ENCODE measurements at regions not wholly inside any gene's neighbourhood (a gene's known extent, or its start where the extent isn't known, plus 50 kb on each side); places are given as distances from the start of the nearest gene placed in this dataset.

DNA sequence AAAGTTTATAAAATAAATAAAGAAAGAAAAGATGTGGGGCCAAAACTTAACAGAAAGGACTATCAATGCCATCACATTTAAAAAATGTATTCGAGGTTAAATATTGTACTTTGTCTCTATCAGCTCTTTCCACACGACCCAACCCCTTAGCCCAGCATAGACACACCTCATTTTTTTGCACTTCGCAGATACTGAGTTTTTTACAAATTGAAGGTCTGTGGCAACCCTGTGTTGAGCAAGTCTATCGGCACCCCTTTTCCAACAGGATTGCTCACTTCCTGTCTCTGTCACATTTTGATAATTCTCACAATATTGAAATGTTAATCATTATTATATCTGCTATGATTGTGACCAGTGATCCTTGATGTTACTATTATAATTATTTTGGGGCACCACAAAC, 151.6 kb upstream of the TBX20 start:
- Histone ChIP-seq H4K20me1 (ENCODE audit: insufficient read depth) (no peaks in the 10 kb centered on the region), H3K9me2 (ENCODE audit: insufficient read depth, low read length) (no peaks in the 10 kb centered on the region), H3K36me3 (ENCODE audit: insufficient read depth, low read length) (no peaks in the 10 kb centered on the region), H3K9ac (ENCODE audit: low read length) (no peak overlapping the region), H3K4me2 (ENCODE audit: low read length) (no peak overlapping the region), H3F3A (ENCODE audit: insufficient read depth, low read length, poor library complexity, severe bottlenecking) (no peaks in the 10 kb centered on the region), H3K27me3 (ENCODE audit: insufficient read depth, low read depth, low read length) (no peaks in the 10 kb centered on the region), H3K9me3 (ENCODE audit: low read length) (no peaks in the 10 kb centered on the region), H3K4me3 (ENCODE audit: low read length) (no peak overlapping the region), H2AFZ (ENCODE audit: low read depth, low read length) (no peak overlapping the region), H3K27ac (ENCODE audit: low read length) (no peak overlapping the region), H3K79me2 (replicated peaks; ENCODE audit: insufficient read depth, low read length) (no peaks in the 10 kb centered on the region)
- TF ChIP-seq REST (IDR thresholded peaks at IDR 0.05; ENCODE audit: borderline replicate concordance) = no peak
- TF ChIP-seq, protein P1, sequence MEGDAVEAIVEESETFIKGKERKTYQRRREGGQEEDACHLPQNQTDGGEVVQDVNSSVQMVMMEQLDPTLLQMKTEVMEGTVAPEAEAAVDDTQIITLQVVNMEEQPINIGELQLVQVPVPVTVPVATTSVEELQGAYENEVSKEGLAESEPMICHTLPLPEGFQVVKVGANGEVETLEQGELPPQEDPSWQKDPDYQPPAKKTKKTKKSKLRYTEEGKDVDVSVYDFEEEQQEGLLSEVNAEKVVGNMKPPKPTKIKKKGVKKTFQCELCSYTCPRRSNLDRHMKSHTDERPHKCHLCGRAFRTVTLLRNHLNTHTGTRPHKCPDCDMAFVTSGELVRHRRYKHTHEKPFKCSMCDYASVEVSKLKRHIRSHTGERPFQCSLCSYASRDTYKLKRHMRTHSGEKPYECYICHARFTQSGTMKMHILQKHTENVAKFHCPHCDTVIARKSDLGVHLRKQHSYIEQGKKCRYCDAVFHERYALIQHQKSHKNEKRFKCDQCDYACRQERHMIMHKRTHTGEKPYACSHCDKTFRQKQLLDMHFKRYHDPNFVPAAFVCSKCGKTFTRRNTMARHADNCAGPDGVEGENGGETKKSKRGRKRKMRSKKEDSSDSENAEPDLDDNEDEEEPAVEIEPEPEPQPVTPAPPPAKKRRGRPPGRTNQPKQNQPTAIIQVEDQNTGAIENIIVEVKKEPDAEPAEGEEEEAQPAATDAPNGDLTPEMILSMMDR (IDR thresholded peaks at IDR 0.05; ENCODE audit: poor library complexity, severe bottlenecking) = no peak
- no peak for TF ChIP-seq EP300 (conservative IDR thresholded peaks at IDR 0.05; ENCODE audit: poor library complexity, severe bottlenecking)
- no peak for TF ChIP-seq EZH2 (IDR thresholded peaks at IDR 0.05; ENCODE audit: borderline replicate concordance, insufficient read depth, low read length, poor library complexity, severe bottlenecking)
- no peak for TF ChIP-seq POLR2AphosphoS5 (IDR thresholded peaks at IDR 0.05)
- TF ChIP-seq TAF1 (IDR thresholded peaks at IDR 0.05; ENCODE audit: low read depth) = no peak
- TF ChIP-seq MXI1 (conservative IDR thresholded peaks at IDR 0.05; ENCODE audit: poor library complexity, severe bottlenecking) = no peak
- TF ChIP-seq SMC3 (conservative IDR thresholded peaks at IDR 0.05; ENCODE audit: poor library complexity) = no peak
- TF ChIP-seq RAD21 (conservative IDR thresholded peaks at IDR 0.05) = no peak

- Histone ChIP-seq H3K27ac (ENCODE audit: low read length) (no peak overlapping the region), H2AFZ (ENCODE audit: low read depth, low read length) (no peak overlapping the region), H3K9me3 (ENCODE audit: low read length) (no peaks in the 10 kb centered on the region), H3K4me3 (ENCODE audit: low read length) (no peak overlapping the region), H3F3A (ENCODE audit: insufficient read depth, low read length, poor library complexity, severe bottlenecking) (no peaks in the 10 kb centered on the region), H3K27me3 (ENCODE audit: insufficient read depth, low read depth, low read length) (no peaks in the 10 kb centered on the region), H4K20me1 (ENCODE audit: insufficient read depth) (no peaks in the 10 kb centered on the region), H3K4me2 (ENCODE audit: low read length) (no peak overlapping the region), H3K9me2 (ENCODE audit: insufficient read depth, low read length) (no peaks in the 10 kb centered on the region), H3K9ac (ENCODE audit: low read length) (no peak overlapping the region), H3K36me3 (ENCODE audit: insufficient read depth, low read length) (no peaks in the 10 kb centered on the region), H3K79me2 (replicated peaks; ENCODE audit: insufficient read depth, low read length) (no peaks in the 10 kb centered on the region)
- TF ChIP-seq EZH2 (IDR thresholded peaks at IDR 0.05; ENCODE audit: borderline replicate concordance, insufficient read depth, low read length, poor library complexity, severe bottlenecking) (no peak), TAF1 (IDR thresholded peaks at IDR 0.05; ENCODE audit: low read depth) (no peak), MXI1 (conservative IDR thresholded peaks at IDR 0.05; ENCODE audit: poor library complexity, severe bottlenecking) (no peak), POLR2AphosphoS5 (IDR thresholded peaks at IDR 0.05) (no peak), SMC3 (conservative IDR thresholded peaks at IDR 0.05; ENCODE audit: poor library complexity) (no peak), REST (IDR thresholded peaks at IDR 0.05; ENCODE audit: borderline replicate concordance) (no peak), RAD21 (conservative IDR thresholded peaks at IDR 0.05) (no peak), EP300 (conservative IDR thresholded peaks at IDR 0.05; ENCODE audit: poor library complexity, severe bottlenecking) (no peak)
- TF ChIP-seq, protein P1 (IDR thresholded peaks at IDR 0.05; ENCODE audit: poor library complexity, severe bottlenecking) = no peak
These were observed 147.4 kb upstream of the TBX20 start for GRCh38 chr7:35401217-35401879.
